Lower lobe of right lung (tissue), 2 donors: ENCODE measurements at regions not wholly inside any gene's neighbourhood (a gene's known extent, or its start where the extent isn't known, plus 50 kb on each side); places are given as distances from the start of the nearest gene placed in this dataset.

Experiments used
- ATAC-seq, 2 donors: fragments of 200-7000 bp; cut with Tn5 transposase; one replicate each; pipeline ENCODE4 v1.9.1; 2020 to 2022; ENCODE audit warnings: mild to moderate bottlenecking in 2 of 2, moderate library complexity in 2 of 2
- DNase-seq: peaks from one replicate; pipeline ENCODE4 v3.0.0-alpha.2; 2020
- H3K27ac ChIP-seq: fragments of 200-600 bp; one replicate; pipeline ENCODE4 v1.8.0; 2022
- H3K27me3 ChIP-seq: fragments of 200-600 bp; one replicate; pipeline ENCODE4 v1.8.0; 2022; ENCODE audit warnings: low read depth
- H3K36me3 ChIP-seq: fragments of 200-600 bp; one replicate; pipeline ENCODE4 v1.8.0; 2022; ENCODE audit warnings: mild to moderate bottlenecking
- H3K4me1 ChIP-seq: fragments of 200-600 bp; one replicate; pipeline ENCODE4 v1.8.0; 2022
- H3K4me3 ChIP-seq: fragments of 200-600 bp; one replicate; pipeline ENCODE4 v1.8.0; 2022; ENCODE audit warnings: mild to moderate bottlenecking
- H3K9me3 ChIP-seq: fragments of 200-600 bp; one replicate; pipeline ENCODE4 v1.8.0; 2022
- intact Hi-C: fragments of 100-400 bp; cut with DNase I; formaldehyde crosslinking; loops from one replicate; pipeline ENCODE4 v1.11.0; 2022
- TF ChIP-seq, protein P1 (sequence below): fragments of 200-600 bp; IDR thresholded peaks from one replicate; pipeline ENCODE4 v1.8.0; 2022; ENCODE audit warnings: antibody characterized with exemption, mild to moderate bottlenecking
- donor health status: DM: no; HTN: yes; CAD: no; lungs with severe emphysema.

DNA sequence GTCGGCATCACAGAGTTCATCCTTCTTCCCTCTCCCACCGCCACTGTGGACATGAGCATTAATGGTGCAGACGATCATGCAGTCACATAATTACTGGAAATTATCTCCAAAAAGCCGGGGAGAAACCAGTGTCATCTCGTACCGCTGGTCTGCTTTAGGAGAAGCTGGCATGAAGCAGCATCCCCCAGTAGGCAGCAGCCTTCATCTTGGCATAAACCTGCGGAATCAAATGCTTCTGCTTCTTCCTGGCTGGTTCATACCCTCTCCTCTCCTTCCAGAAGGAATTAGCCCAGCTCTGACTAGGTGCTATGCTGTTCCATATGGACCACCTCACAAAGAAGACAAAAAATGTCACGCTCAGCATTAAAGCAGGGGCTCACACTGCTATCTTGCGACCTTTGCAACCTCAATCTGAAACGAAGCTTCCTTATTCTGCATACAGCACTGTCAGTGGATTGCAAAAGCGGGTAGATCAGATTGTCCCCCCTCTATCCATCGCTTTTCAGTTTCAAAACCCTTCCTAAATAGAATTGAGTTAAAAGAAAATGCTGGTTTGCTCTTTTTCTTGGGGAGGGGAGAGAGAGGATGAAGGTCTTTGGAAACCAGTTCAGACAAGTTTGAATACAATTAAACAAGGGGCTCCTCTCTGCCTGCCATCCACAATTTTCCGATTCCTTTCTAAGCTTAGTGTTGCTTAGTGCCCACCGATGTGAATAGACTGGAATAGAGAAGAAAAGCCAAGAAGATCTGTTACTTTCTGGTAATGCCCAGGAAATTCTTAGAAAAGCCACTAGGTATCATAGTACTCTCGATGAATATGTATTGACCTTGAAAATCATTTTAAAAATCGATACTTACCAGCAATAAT is 212.1 kb upstream of the ZNF521 start:
- Histone ChIP-seq H3K4me1 (no peaks in the 10 kb centered on the region), H3K4me3 (no peak overlapping the region), H3K27ac (no peak overlapping the region), H3K9me3 (no peaks in the 10 kb centered on the region), H3K36me3 (no peaks in the 10 kb centered on the region), H3K27me3 (no peaks in the 10 kb centered on the region)
- no peak for DNase-seq
- TF ChIP-seq, protein P1, sequence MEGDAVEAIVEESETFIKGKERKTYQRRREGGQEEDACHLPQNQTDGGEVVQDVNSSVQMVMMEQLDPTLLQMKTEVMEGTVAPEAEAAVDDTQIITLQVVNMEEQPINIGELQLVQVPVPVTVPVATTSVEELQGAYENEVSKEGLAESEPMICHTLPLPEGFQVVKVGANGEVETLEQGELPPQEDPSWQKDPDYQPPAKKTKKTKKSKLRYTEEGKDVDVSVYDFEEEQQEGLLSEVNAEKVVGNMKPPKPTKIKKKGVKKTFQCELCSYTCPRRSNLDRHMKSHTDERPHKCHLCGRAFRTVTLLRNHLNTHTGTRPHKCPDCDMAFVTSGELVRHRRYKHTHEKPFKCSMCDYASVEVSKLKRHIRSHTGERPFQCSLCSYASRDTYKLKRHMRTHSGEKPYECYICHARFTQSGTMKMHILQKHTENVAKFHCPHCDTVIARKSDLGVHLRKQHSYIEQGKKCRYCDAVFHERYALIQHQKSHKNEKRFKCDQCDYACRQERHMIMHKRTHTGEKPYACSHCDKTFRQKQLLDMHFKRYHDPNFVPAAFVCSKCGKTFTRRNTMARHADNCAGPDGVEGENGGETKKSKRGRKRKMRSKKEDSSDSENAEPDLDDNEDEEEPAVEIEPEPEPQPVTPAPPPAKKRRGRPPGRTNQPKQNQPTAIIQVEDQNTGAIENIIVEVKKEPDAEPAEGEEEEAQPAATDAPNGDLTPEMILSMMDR = no peak
- ATAC-seq = no peak
- intact Hi-C loops = no loop called here

DNA sequence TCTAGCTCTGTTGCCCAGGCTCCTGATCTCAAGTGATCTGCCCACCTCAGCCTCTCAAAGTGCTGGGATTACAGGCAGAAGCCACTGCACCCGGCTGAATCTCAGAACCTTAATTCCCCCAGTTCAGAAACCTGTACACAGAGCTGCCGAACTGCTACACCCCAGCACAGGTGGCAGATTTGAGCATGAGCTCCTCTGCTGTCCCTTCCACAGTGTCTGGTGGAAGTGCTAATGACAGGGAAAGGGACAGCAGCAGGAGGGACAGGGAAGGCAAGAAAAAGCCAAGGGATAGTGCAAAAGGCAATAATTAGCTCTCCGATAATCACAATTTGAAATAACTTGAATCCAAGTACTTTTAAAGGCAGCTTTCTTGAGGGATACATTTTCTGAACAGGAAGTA is 211.4 kb upstream of the ZNF521 start:
- DNase-seq (no peak), ATAC-seq (no peak)
- Histone ChIP-seq H3K4me1 (no peaks in the 10 kb centered on the region), H3K27ac (no peak overlapping the region), H3K4me3 (no peak overlapping the region), H3K36me3 (no peaks in the 10 kb centered on the region), H3K9me3 (no peaks in the 10 kb centered on the region), H3K27me3 (no peaks in the 10 kb centered on the region)
- TF ChIP-seq, protein P1 = no peak
- intact Hi-C loops = no loop called here

DNA sequence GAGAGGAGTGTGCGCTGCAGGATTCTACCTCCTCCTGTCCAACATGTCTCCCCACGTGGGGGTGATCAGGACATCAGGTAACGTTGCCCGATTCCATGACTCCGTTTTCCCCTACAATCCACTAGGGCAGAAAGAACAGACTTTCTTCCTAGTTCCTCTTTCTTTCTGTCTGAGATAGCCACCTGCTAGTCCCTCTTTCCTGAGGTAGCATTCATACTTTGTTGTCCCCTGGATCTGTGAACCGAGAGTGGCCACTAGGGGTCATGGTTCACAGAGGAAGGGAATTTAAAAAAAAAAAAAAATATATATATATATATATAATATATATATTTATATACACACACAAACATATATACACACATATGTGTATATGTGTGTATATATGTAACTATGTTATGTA is 210.0 kb upstream of the ZNF521 start:
- ATAC-seq = no peak
- no peak overlapping the region for H3K27ac ChIP-seq
- no peaks in the 10 kb centered on the region for H3K36me3 ChIP-seq
- intact Hi-C loops = no loop called here
- no peaks in the 10 kb centered on the region for H3K27me3 ChIP-seq
- TF ChIP-seq, protein P1 = peak; percentile 17
- no peaks in the 10 kb centered on the region for H3K4me1 ChIP-seq
- H3K4me3 ChIP-seq = no peak overlapping the region
- DNase-seq = no peak
- H3K9me3 ChIP-seq = no peaks in the 10 kb centered on the region

DNA sequence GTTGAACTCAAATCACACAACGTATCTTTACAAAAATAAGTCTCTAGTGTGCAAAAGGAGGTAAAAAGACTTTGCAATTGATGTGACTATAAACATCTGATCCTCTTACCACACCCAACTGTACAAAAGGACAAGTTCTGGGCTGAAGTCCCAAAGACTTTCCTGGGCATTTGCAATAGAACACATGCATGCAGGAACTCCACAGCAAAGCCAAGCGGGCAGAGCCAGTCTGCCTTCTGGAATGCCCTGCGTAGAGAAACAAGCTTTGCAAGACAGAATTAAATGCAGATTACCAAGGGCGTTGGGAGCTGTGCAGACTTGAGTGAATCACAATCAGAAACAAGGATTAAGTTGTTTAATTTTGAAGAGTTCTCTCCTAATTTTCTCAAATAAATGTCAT is 208.4 kb upstream of the ZNF521 start:
- ATAC-seq (no peak), DNase-seq (no peak)
- no peaks in the 10 kb centered on the region for H3K4me1 ChIP-seq
- TF ChIP-seq, protein P1 = no peak
- H3K9me3 ChIP-seq = no peaks in the 10 kb centered on the region
- no peak overlapping the region for H3K4me3 ChIP-seq
- no peaks in the 10 kb centered on the region for H3K36me3 ChIP-seq
- H3K27ac ChIP-seq = no peak overlapping the region
- intact Hi-C loops = no loop called here
- H3K27me3 ChIP-seq = no peaks in the 10 kb centered on the region

DNA sequence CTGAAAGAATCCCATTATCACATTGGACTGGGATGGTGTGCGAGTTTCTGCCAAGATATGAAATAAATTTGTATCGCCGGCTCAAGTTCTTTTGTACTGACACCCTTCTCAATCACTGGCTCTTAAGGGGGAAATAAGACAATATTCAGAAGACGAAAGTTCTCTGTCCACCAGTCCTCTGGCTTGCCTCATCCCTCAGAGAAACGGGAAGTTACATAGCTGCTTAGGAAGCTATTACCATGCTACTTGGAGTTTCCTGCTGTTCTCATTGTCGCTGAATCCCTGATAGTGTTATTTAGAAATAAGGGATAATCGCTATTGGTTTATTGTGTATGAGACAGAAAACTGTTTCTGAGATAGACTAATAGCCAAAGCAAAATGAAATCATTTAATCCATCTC is 205.0 kb upstream of the ZNF521 start:
- no peak for DNase-seq
- Histone ChIP-seq H3K4me1 (no peaks in the 10 kb centered on the region), H3K27me3 (no peaks in the 10 kb centered on the region), H3K4me3 (no peak overlapping the region), H3K27ac (no peak overlapping the region), H3K36me3 (no peaks in the 10 kb centered on the region), H3K9me3 (no peaks in the 10 kb centered on the region)
- no peak for ATAC-seq
- intact Hi-C loops = no loop called here
- TF ChIP-seq, protein P1 = no peak
